WTC11 (cell line): ENCODE measurements at regions not wholly inside any gene's neighbourhood (a gene's known extent, or its start where the extent isn't known, plus 50 kb on each side); places are given as distances from the start of the nearest gene placed in this dataset.

ENCODE experiments used
- ZBTB21 ChIP-seq: sonication (generic); formaldehyde crosslinking; IDR thresholded peaks from 2 replicates; pipeline ENCODE4 v1.8.1; 2023; ENCODE audit warnings: mild to moderate bottlenecking, missing genetic modification reagents, borderline replicate concordance
- ZNF416 ChIP-seq: fragments of 250-450 bp; sonication (Bioruptor Pico); IDR thresholded peaks from 2 replicates; pipeline ENCODE4 v1.9.0; 2021; ENCODE audit warnings: mild to moderate bottlenecking, inconsistent platforms

GRCh38 chr18:56469582-56469981, 168.8 kb downstream of the TXNL1 start:
- no peak for TF ChIP-seq ZBTB21 (CRISPR knock-in tag)
- no peak for TF ChIP-seq ZNF416 (CRISPR knock-in tag)
